ENCODE measurements at regions not wholly inside any gene's neighbourhood (a gene's known extent, or its start where the extent isn't known, plus 50 kb on each side); places are given as distances from the start of the nearest gene placed in this dataset.

DNA sequence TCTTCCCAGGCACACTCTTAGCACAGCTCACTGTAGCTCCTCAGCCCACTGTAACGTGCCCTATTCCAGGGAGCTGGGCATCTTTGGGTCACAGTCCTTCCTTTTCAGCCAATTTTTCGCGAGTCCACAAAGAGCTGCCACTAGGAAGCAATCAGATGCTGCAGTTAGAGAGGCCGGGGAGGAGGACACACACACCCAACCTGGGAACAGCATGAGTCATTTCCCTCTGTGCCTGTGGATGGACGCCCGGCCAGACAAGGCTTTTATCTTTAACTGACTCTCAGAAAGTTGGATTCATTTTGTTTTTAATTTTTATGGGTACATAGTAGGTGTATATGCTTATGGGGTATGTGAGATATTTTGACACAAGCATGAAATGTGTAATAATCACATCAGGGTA lies 918.6 kb downstream of the UQCRFS1 start:
- Histone ChIP-seq H3K4me3 (ENCODE audit: low read depth, low read length) (no peak overlapping the region), H3K36me3 (ENCODE audit: control insufficient read depth, insufficient read depth, low read length) (no peaks in the 10 kb centered on the region), H3K27me3 (ENCODE audit: control insufficient read depth, insufficient read depth, low read length) (no peaks in the 10 kb centered on the region)
- FAIRE-seq (no peak), DNase-seq (ENCODE audit: low read depth) (no peak)
- TF ChIP-seq, protein P1, sequence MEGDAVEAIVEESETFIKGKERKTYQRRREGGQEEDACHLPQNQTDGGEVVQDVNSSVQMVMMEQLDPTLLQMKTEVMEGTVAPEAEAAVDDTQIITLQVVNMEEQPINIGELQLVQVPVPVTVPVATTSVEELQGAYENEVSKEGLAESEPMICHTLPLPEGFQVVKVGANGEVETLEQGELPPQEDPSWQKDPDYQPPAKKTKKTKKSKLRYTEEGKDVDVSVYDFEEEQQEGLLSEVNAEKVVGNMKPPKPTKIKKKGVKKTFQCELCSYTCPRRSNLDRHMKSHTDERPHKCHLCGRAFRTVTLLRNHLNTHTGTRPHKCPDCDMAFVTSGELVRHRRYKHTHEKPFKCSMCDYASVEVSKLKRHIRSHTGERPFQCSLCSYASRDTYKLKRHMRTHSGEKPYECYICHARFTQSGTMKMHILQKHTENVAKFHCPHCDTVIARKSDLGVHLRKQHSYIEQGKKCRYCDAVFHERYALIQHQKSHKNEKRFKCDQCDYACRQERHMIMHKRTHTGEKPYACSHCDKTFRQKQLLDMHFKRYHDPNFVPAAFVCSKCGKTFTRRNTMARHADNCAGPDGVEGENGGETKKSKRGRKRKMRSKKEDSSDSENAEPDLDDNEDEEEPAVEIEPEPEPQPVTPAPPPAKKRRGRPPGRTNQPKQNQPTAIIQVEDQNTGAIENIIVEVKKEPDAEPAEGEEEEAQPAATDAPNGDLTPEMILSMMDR (IDR thresholded peaks at IDR 0.05; ENCODE audit: insufficient read depth, low read length, severe bottlenecking) = no peak

DNA sequence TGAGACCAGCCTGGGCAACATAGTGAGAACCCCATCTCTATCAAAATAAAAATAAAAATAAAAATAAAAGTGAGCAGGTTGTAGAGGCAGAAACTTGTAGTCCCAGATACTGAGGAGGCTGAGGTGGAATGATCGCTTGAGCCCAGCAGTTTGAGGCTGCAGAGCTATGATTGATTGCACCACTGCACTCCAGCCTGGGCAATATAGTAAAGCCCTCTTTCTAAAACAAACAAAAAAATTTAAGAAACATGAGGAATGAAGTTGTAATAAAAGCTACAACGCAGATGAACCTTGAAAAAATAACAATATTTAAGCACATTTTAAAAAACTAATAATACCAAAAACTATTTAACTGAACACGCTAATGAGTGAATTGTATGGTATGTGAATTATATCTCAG lies 919.3 kb downstream of the UQCRFS1 start:
- no peaks in the 10 kb centered on the region for H3K27me3 ChIP-seq (ENCODE audit: control insufficient read depth, insufficient read depth, low read length)
- no peak overlapping the region for H3K4me3 ChIP-seq (ENCODE audit: low read depth, low read length)
- TF ChIP-seq, protein P1 (IDR thresholded peaks at IDR 0.05; ENCODE audit: insufficient read depth, low read length, severe bottlenecking) = no peak
- FAIRE-seq (no peak), DNase-seq (ENCODE audit: low read depth) (no peak)
- H3K36me3 ChIP-seq (ENCODE audit: control insufficient read depth, insufficient read depth, low read length) = no peaks in the 10 kb centered on the region

DNA sequence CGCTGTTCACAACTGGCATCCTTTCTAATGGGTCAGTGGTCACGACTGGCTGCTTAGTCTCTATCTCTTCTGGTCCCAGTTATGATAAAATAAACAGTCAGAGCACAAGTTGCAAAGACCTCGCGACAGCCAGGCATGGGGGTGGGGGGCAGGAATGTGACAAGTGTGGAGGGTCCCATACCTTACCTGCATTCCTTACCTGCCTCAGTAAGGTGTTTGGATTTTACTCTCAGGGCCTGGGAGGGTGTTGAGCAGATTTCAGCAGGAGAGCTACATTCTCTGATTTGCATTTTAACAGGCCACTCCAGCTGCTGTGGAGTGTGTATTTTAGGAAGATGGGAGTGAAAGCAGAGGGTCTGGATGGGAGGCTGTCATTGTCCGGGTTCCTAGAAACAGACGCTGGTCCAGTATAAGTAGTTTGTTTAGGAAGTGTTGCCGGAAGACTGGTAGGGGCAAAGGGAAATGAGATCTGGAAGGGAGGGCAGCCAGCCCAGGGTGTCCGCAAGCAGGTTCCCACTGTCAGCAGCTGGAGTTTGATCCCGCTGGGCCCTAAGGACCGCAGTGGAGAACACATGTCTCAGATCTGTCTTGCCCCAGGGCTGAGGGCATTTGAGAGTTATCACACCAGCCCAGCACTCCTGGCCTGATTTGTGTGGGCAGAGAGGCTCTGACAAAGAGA lies 920.0 kb downstream of the UQCRFS1 start:
- Histone ChIP-seq H3K36me3 (ENCODE audit: control insufficient read depth, insufficient read depth, low read length) (no peaks in the 10 kb centered on the region), H3K27me3 (ENCODE audit: control insufficient read depth, insufficient read depth, low read length) (no peaks in the 10 kb centered on the region), H3K4me3 (ENCODE audit: low read depth, low read length) (no peak overlapping the region)
- TF ChIP-seq, protein P1 (IDR thresholded peaks at IDR 0.05; ENCODE audit: insufficient read depth, low read length, severe bottlenecking) = no peak
- DNase-seq (ENCODE audit: low read depth) = no peak
- no peak for FAIRE-seq

DNA sequence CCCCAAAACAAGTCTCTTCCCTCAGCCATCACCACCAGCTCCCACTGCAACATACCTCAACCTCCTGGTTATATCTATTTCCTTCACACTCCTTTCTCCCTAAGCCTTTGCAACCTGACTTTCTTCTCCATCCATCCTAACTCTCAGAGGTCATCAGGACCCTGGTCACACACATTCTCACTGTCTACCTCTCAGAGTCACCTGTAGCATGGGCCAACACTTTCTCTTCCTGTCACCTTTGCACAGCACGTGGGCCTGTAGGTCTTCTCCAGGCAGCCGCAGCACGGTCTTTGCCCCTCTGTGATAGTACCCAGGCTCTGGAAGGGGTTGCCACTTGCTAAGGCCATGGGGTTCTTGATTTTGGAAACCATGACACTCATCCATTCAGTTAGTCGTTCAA lies 921.1 kb downstream of the UQCRFS1 start:
- no peaks in the 10 kb centered on the region for H3K36me3 ChIP-seq (ENCODE audit: control insufficient read depth, insufficient read depth, low read length)
- no peak overlapping the region for H3K4me3 ChIP-seq (ENCODE audit: low read depth, low read length)
- H3K27me3 ChIP-seq (ENCODE audit: control insufficient read depth, insufficient read depth, low read length) = no peaks in the 10 kb centered on the region
- DNase-seq (ENCODE audit: low read depth) = no peak
- FAIRE-seq = no peak
- TF ChIP-seq, protein P1 (IDR thresholded peaks at IDR 0.05; ENCODE audit: insufficient read depth, low read length, severe bottlenecking) = no peak

DNA sequence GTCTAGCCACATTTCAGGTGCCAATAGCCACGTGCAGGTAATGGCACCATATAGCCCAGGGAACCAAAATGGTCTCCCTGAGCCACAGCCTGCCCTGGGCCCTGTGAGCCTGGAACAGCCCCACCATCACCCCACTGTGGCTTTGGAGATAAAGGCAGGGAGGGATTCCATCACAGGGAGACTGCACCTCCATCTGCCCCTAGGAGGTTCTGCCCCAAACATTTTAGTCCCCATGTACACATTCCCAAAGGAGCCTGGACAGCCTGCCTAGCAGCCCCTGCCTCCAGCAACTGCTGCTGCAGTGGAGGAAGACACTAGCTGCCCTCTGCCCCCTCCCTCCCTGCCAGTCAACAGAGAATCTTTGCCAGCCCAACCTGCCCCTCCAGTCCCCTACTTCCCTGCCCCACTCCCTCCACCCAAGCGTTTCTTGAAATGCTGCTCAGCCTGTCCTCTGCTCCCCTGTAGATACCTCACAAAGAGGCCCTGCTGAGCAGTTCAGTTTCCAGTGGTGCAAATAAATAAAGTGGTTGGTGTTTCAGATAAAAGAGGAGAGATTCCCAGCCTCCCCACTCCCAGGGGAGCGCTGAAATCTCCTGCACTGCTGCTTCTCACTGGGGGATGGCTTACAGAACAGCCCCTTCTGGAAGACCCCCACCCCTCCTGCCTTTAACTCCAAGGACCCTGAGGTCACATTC lies 921.8 kb downstream of the UQCRFS1 start:
- TF ChIP-seq, protein P1 (IDR thresholded peaks at IDR 0.05; ENCODE audit: insufficient read depth, low read length, severe bottlenecking) = no peak
- H3K27me3 ChIP-seq (ENCODE audit: control insufficient read depth, insufficient read depth, low read length) = no peaks in the 10 kb centered on the region
- H3K36me3 ChIP-seq (ENCODE audit: control insufficient read depth, insufficient read depth, low read length) = no peaks in the 10 kb centered on the region
- H3K4me3 ChIP-seq (ENCODE audit: low read depth, low read length) = no peak overlapping the region
- DNase-seq (ENCODE audit: low read depth) (no peak), FAIRE-seq (no peak)

Measured in bronchial epithelial cell (primary cell).